ENCODE measurements at regions not wholly inside any gene's neighbourhood (a gene's known extent, or its start where the extent isn't known, plus 50 kb on each side); places are given as distances from the start of the nearest gene placed in this dataset.

- DNase-seq, result no peak
These were observed 164.2 kb downstream of the MRM1 start for GRCh38 chr17:36765436-36766043.

GRCh38 chr17:36768394-36768793 is 167.0 kb downstream of the MRM1 start:
- no peak for DNase-seq

DNA sequence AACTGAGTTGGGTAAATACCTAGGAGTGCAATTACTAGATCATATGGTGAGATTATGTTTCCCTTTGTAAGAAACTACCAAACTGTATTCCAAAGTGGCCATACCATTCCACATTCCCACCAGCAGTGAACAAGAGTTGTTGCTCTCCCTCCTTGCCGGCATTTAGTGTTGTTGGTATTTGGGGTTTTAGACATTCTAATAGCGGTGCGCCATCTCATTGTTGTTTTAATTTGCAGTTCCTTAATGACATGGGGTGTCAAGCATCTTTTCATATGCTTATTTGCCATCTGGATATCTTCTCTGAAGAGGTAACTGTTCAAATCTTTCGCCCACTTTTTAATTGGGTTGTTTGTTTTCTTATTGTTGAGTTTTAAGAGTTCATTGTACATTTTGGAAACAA is 164.2 kb upstream of the LHX1 start:
- DNase-seq, result no peak

DNA sequence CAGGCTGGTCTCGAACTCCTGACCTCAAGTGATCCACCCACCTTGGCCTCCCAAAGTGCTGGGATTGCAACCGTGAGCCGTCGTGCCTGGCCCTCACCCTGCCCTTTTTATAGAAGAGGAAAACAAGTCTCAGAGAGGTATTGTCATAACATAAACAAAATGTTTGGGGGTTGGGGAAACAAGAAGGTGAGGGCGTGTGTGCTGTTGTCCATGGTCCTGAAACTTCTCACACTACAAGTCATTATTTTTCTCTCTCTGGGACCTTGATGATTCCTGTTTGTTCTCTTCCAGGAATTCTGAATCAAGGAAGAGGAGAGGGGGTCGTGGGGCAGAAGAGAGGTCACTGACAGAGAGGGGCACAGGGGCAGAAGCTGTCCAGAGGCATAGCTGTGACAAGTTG is 160.2 kb upstream of the LHX1 start:
- DNase-seq, result no peak

GRCh38 chr17:36778448-36778847 is 158.8 kb upstream of the LHX1 start:
- DNase-seq, result no peak

DNA sequence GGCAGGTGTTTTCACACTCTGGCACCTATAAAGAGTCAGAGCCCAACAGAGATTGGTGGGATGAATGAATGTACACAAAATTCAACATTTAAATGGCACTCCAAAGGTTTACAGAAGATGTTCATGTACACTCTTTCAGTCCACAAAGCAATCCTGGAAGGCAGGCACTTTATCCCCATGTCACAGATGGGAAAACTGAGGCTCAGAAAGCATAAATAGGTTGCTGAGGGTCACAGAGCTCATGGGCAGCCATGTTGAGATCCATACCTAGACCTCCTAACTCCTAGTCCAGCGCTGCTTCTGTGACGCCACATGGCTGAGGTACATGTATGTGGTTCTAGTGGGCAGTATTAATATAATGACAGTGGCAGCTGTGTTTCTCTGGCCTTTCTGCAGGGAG is 157.7 kb upstream of the LHX1 start:
- no peak for DNase-seq

GRCh38 chr17:36784633-36785032 is 152.6 kb upstream of the LHX1 start:
- no peak for DNase-seq

DNA sequence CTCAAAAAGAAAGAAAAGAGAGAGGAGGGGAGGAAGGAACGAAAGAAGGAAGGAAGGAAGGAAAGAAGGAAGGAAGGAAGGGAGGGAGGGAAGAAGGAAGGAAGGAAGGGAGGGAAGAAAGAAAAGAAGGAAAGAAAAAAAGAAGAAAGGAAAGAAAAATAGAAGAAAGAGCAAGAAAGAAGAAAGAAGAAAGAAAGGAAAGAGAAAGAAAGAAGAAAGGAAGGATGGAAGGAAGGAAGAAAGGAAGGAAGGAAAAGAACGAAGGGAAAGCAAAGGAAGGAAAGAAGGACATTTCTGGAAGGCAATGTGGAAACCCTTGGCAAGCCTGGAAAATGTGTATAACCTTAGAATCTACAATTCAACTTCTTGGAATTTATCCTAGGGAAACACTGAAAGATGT is 150.4 kb upstream of the LHX1 start:
- DNase-seq, result no peak

- no peak for DNase-seq
These were observed 145.9 kb upstream of the LHX1 start for GRCh38 chr17:36791150-36791941.

- no peak for DNase-seq
These were observed 145.3 kb upstream of the LHX1 start for GRCh38 chr17:36791942-36792475.

GRCh38 chr17:36792849-36793248 is 144.4 kb upstream of the LHX1 start:
- no peak for DNase-seq

GRCh38 chr17:36793976-36794375 is 143.3 kb upstream of the LHX1 start:
- DNase-seq, result no peak

DNA sequence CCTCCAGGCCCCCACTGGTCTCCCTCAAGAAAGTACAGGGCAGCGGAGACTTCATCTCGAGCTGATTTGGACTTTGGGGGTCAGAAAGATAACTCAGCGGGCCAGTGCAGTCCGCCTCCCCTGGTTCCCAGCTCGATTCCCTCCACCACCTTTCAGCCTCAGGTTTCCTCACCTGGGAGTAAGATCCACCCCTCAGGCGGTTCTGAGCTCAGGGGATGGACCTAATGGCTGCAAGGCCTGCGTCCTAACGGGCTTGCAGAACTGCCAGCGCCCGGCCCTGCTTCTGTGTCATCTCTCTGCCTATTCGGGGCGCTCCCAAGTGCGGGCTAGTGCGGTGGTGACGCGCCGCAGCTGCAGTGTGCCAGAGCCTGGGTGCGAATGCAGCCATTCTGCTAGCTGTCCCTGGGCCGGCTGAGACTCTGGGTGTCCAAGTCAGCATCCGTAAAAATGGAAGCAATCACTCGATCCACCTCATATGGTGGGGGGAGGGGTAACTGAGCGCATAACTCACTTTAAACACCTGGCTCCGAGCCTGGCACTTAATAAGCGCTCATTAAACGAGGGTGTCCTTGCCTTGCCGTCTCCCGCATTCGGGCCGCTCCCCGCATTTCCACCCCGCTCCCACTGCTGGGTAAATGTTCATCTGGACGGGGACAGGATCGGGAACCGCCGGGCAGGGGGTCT is 129.6 kb upstream of the LHX1 start:
- DNase-seq, result no peak

DNA sequence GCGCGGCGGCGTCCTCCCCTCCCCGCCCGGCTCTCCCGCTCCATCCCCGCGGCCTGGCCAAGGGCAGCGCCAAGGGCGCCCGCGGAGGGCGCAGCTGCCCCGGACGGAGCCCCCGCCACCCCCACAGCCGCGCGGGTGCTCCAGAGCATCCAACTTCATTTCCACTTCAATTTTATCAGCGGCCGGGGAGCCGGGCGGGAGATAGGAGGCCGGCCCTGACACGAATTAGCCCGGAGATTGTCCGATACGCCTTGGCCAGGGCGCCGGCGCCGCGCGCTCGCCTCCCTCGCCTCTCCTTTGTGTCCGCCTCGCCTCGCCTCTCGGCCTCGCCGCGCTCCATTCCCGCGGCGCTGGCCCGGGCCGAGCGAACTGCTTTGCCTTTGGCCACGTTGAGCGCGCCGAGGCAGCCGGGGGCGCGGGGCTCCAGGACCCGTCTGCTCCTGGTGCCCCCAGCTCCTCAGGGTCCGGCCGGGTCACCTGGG is 129.1 kb upstream of the LHX1 start:
- no peak for DNase-seq

GRCh38 chr17:36812762-36813161 is 124.5 kb upstream of the LHX1 start:
- DNase-seq, result no peak

GRCh38 chr17:36813357-36813756 is 123.9 kb upstream of the LHX1 start:
- no peak for DNase-seq

GRCh38 chr17:36813957-36814563 is 123.2 kb upstream of the LHX1 start:
- DNase-seq, result no peak

DNA sequence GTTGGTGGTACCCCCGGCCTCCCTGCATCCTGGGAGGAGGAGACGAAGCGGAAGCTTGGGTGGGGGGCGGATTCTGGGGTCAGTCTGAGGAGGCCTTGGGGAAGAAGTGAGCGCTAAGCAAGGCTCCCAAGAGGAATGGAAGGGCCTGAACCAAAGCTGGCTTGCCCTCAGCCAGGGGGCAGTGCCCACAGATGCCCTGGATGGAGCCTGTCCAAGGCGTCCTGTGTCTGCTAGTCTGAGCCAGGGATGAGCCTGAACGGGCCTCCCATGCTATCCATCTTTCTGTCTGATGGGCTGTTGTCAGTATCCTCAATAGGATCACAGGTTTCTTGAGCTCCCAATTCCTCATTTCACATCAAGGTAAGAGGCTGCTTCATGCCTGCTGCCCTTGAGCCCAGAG is 122.3 kb upstream of the LHX1 start:
- DNase-seq, result no peak

GRCh38 chr17:36816214-36816906 is 120.9 kb upstream of the LHX1 start:
- DNase-seq, result no peak

DNA sequence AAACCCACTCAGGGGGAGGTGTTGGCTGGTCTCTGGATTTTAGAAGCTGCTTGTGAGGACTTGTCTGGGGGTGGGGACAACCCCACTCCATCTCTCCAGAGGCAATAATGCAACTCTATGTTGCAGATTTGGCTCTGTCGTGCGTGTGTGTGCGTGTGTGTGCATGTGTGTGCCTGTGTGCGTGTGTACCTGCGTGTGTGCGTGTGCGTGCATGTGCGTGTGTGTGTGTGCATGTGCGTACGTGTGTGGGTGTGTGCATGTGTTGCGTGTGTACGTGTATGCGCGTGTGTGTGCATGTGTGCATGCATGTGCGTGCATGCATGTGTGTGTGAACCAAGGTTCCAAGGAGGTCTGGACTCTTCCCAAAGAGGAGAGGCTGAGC is 120.4 kb upstream of the LHX1 start:
- no peak for DNase-seq

DNA sequence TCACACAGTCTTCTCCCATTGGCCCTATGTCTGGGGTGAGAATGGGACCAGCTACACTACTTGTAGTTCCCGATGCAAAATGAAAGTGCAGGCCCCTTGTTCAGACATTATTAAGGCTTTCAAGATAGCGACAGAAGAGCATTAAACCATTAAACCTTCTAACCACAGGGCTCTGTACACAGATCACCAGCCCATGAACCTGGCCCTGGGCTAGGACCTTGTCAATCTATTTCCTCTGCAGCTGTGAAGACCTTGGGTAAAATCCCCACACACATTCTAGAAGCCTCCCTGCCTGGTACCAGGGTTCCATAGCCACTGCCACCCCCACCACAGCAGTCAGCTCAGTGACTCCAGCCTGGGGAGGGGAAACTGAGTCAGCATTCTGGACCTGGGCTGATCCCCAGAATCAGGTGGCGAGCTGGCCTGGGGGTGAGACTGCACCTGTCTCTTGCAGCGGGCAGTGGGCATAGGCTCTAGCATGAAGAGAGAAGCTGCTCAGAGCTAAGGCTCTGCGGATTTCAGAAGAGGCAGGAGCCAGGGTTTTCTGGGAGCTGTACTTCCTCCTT is 119.7 kb upstream of the LHX1 start:
- no peak for DNase-seq

- DNase-seq, result no peak
These were observed 119.0 kb upstream of the LHX1 start for GRCh38 chr17:36818134-36818825.
